Ishikawa (cell line): ENCODE measurements at regions not wholly inside any gene's neighbourhood (a gene's known extent, or its start where the extent isn't known, plus 50 kb on each side); places are given as distances from the start of the nearest gene placed in this dataset.

Source experiments
- CEBPB ChIP-seq: IDR thresholded peaks from 2 replicates; pipeline ENCODE4 v1.6.1; 2012
- EP300 ChIP-seq: IDR thresholded peaks from 2 replicates; pipeline ENCODE4 v1.6.1; 2012; ENCODE audit warnings: borderline replicate concordance
- FOXM1 ChIP-seq: IDR thresholded peaks from 2 replicates; pipeline ENCODE4 v1.6.1; 2012; ENCODE audit warnings: low read depth, borderline replicate concordance
- MAX ChIP-seq: IDR thresholded peaks from 2 replicates; pipeline ENCODE4 v1.6.1; 2012
- NFIC ChIP-seq: IDR thresholded peaks from 2 replicates; pipeline ENCODE4 v1.6.1; 2012
- RAD21 ChIP-seq: IDR thresholded peaks from 2 replicates; pipeline ENCODE4 v1.6.1; 2012; ENCODE audit warnings: low read depth
- TAF1 ChIP-seq: IDR thresholded peaks from 2 replicates; pipeline ENCODE4 v1.6.1; 2012; ENCODE audit warnings: low read depth, mild to moderate bottlenecking
- TCF12 ChIP-seq: IDR thresholded peaks from 2 replicates; pipeline ENCODE4 v1.6.1; 2012; ENCODE audit warnings: low read depth
- USF1 ChIP-seq: IDR thresholded peaks from 2 replicates; pipeline ENCODE4 v1.6.1; 2012
- YY1 ChIP-seq: IDR thresholded peaks from 2 replicates; pipeline ENCODE4 v1.6.1; 2012; ENCODE audit warnings: low read depth
- ZBTB7A ChIP-seq: IDR thresholded peaks from 2 replicates; pipeline ENCODE4 v1.6.1; 2012; ENCODE audit warnings: low read depth
- TF ChIP-seq, protein P1 (sequence below): IDR thresholded peaks from 2 replicates; pipeline ENCODE4 v1.6.1; 2012; ENCODE audit warnings: low read depth, mild to moderate bottlenecking

- TF ChIP-seq TCF12 (no peak), NFIC (no peak), RAD21 (no peak), MAX (no peak), EP300 (no peak), FOXM1 (no peak), USF1 (no peak), TAF1 (no peak), YY1 (no peak), ZBTB7A (no peak), CEBPB (no peak)
- TF ChIP-seq, protein P1, sequence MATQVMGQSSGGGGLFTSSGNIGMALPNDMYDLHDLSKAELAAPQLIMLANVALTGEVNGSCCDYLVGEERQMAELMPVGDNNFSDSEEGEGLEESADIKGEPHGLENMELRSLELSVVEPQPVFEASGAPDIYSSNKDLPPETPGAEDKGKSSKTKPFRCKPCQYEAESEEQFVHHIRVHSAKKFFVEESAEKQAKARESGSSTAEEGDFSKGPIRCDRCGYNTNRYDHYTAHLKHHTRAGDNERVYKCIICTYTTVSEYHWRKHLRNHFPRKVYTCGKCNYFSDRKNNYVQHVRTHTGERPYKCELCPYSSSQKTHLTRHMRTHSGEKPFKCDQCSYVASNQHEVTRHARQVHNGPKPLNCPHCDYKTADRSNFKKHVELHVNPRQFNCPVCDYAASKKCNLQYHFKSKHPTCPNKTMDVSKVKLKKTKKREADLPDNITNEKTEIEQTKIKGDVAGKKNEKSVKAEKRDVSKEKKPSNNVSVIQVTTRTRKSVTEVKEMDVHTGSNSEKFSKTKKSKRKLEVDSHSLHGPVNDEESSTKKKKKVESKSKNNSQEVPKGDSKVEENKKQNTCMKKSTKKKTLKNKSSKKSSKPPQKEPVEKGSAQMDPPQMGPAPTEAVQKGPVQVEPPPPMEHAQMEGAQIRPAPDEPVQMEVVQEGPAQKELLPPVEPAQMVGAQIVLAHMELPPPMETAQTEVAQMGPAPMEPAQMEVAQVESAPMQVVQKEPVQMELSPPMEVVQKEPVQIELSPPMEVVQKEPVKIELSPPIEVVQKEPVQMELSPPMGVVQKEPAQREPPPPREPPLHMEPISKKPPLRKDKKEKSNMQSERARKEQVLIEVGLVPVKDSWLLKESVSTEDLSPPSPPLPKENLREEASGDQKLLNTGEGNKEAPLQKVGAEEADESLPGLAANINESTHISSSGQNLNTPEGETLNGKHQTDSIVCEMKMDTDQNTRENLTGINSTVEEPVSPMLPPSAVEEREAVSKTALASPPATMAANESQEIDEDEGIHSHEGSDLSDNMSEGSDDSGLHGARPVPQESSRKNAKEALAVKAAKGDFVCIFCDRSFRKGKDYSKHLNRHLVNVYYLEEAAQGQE = no peak
These were observed 367.3 kb upstream of the HS6ST1 start for GRCh38 chr2:128685841-128686496.
